HUES6 (cell line): ENCODE measurements at regions not wholly inside any gene's neighbourhood (a gene's known extent, or its start where the extent isn't known, plus 50 kb on each side); places are given as distances from the start of the nearest gene placed in this dataset.

Experiments
- H3K27ac ChIP-seq: 2 replicates; pipeline ENCODE4 v1.7.0; 2013; ENCODE audit warnings: low read depth, mild to moderate bottlenecking, low read length, inconsistent platforms
- H3K27me3 ChIP-seq: 2 replicates; pipeline ENCODE4 v1.6.1; 2013; ENCODE audit warnings: low read length; ENCODE audit not compliant: control insufficient read depth, insufficient read depth
- H3K36me3 ChIP-seq: 2 replicates; pipeline ENCODE4 v1.6.1; 2013; ENCODE audit warnings: low read length; ENCODE audit not compliant: control insufficient read depth, insufficient read depth
- H3K4me1 ChIP-seq: 2 replicates; pipeline ENCODE4 v1.6.1; 2013; ENCODE audit warnings: low read length; ENCODE audit not compliant: control insufficient read depth, insufficient read depth
- H3K4me3 ChIP-seq: 2 replicates; pipeline ENCODE4 v1.5.1; 2013; ENCODE audit warnings: low read depth, low read length
- H3K9ac ChIP-seq: one replicate; pipeline ENCODE4 v1.6.1; 2013; ENCODE audit warnings: mild to moderate bottlenecking, low read length
- H3K9me3 ChIP-seq: 2 replicates; pipeline ENCODE4 v1.6.1; 2013; ENCODE audit warnings: low read depth, low read length; ENCODE audit not compliant: control insufficient read depth, insufficient read depth

- no peaks in the 10 kb centered on the region for H3K9me3 ChIP-seq
- no peak overlapping the region for H3K27ac ChIP-seq
- no peak overlapping the region for H3K9ac ChIP-seq
- no peaks in the 10 kb centered on the region for H3K4me1 ChIP-seq
- H3K27me3 ChIP-seq, result no peaks in the 10 kb centered on the region
- no peaks in the 10 kb centered on the region for H3K36me3 ChIP-seq
- H3K4me3 ChIP-seq, result no peak overlapping the region
Measured at GRCh38 chr6:113140721-113141120, 716.4 kb upstream of the MARCKS start.

GRCh38 chr6:113141901-113142300 lies 715.2 kb upstream of the MARCKS start:
- Histone ChIP-seq H3K9ac (no peak overlapping the region), H3K27me3 (no peaks in the 10 kb centered on the region), H3K9me3 (no peaks in the 10 kb centered on the region), H3K4me3 (no peak overlapping the region), H3K4me1 (no peaks in the 10 kb centered on the region), H3K27ac (no peak overlapping the region), H3K36me3 (no peaks in the 10 kb centered on the region)

GRCh38 chr6:113142671-113143174 lies 714.4 kb upstream of the MARCKS start:
- Histone ChIP-seq H3K27me3 (no peaks in the 10 kb centered on the region), H3K27ac (no peak overlapping the region), H3K9ac (no peak overlapping the region), H3K4me1 (no peaks in the 10 kb centered on the region), H3K36me3 (no peaks in the 10 kb centered on the region), H3K9me3 (no peaks in the 10 kb centered on the region), H3K4me3 (no peak overlapping the region)

GRCh38 chr6:113143206-113143605 lies 713.9 kb upstream of the MARCKS start:
- H3K9me3 ChIP-seq, result no peaks in the 10 kb centered on the region
- no peak overlapping the region for H3K9ac ChIP-seq
- no peaks in the 10 kb centered on the region for H3K27me3 ChIP-seq
- H3K27ac ChIP-seq, result no peak overlapping the region
- H3K4me3 ChIP-seq, result no peak overlapping the region
- no peaks in the 10 kb centered on the region for H3K4me1 ChIP-seq
- H3K36me3 ChIP-seq, result no peaks in the 10 kb centered on the region

- H3K27me3 ChIP-seq, result no peaks in the 10 kb centered on the region
- no peaks in the 10 kb centered on the region for H3K4me1 ChIP-seq
- H3K36me3 ChIP-seq, result no peaks in the 10 kb centered on the region
- H3K27ac ChIP-seq, result no peak overlapping the region
- H3K4me3 ChIP-seq, result no peak overlapping the region
- H3K9me3 ChIP-seq, result no peaks in the 10 kb centered on the region
- no peak overlapping the region for H3K9ac ChIP-seq
Measured at GRCh38 chr6:113144117-113144516, 713.0 kb upstream of the MARCKS start.

GRCh38 chr6:113146878-113147277 lies 710.3 kb upstream of the MARCKS start:
- Histone ChIP-seq H3K36me3 (no peaks in the 10 kb centered on the region), H3K4me1 (no peaks in the 10 kb centered on the region), H3K9ac (no peak overlapping the region), H3K27me3 (no peaks in the 10 kb centered on the region), H3K9me3 (no peaks in the 10 kb centered on the region; the same call in 1 of the 2 replicates), H3K27ac (no peak overlapping the region), H3K4me3 (no peak overlapping the region)

GRCh38 chr6:113147544-113147943 lies 709.6 kb upstream of the MARCKS start:
- Histone ChIP-seq H3K4me3 (no peak overlapping the region), H3K9ac (no peak overlapping the region), H3K27me3 (no peaks in the 10 kb centered on the region), H3K9me3 (no peaks in the 10 kb centered on the region; the same call in 1 of the 2 replicates), H3K4me1 (no peaks in the 10 kb centered on the region), H3K27ac (no peak overlapping the region), H3K36me3 (no peaks in the 10 kb centered on the region)

- Histone ChIP-seq H3K27ac (no peak overlapping the region), H3K36me3 (no peaks in the 10 kb centered on the region), H3K4me3 (no peak overlapping the region), H3K9ac (no peak overlapping the region), H3K27me3 (no peaks in the 10 kb centered on the region), H3K9me3 (no peaks in the 10 kb centered on the region; the same call in 1 of the 2 replicates), H3K4me1 (no peaks in the 10 kb centered on the region)
Measured at GRCh38 chr6:113148566-113148965, 708.6 kb upstream of the MARCKS start.

- no peak overlapping the region for H3K27ac ChIP-seq
- H3K9me3 ChIP-seq, result no peaks in the 10 kb centered on the region; the same call in 1 of the 2 replicates
- H3K4me1 ChIP-seq, result no peaks in the 10 kb centered on the region
- no peak overlapping the region for H3K9ac ChIP-seq
- H3K36me3 ChIP-seq, result no peaks in the 10 kb centered on the region
- H3K4me3 ChIP-seq, result no peak overlapping the region
- no peaks in the 10 kb centered on the region for H3K27me3 ChIP-seq
Measured at GRCh38 chr6:113149511-113149910, 707.6 kb upstream of the MARCKS start.

- H3K9me3 ChIP-seq, result no peaks in the 10 kb centered on the region
- H3K4me3 ChIP-seq, result no peak overlapping the region
- H3K27ac ChIP-seq, result no peak overlapping the region
- H3K36me3 ChIP-seq, result no peaks in the 10 kb centered on the region
- no peak overlapping the region for H3K9ac ChIP-seq
- H3K27me3 ChIP-seq, result no peaks in the 10 kb centered on the region
- H3K4me1 ChIP-seq, result no peaks in the 10 kb centered on the region
Measured at GRCh38 chr6:113160306-113161017, 696.7 kb upstream of the MARCKS start.

GRCh38 chr6:113161018-113161315 lies 696.2 kb upstream of the MARCKS start:
- H3K9me3 ChIP-seq, result no peaks in the 10 kb centered on the region
- H3K27me3 ChIP-seq, result no peaks in the 10 kb centered on the region
- no peak overlapping the region for H3K9ac ChIP-seq
- H3K36me3 ChIP-seq, result no peaks in the 10 kb centered on the region
- no peaks in the 10 kb centered on the region for H3K4me1 ChIP-seq
- no peak overlapping the region for H3K4me3 ChIP-seq
- no peak overlapping the region for H3K27ac ChIP-seq
